NB4 (cell line): ENCODE measurements at regions not wholly inside any gene's neighbourhood (a gene's known extent, or its start where the extent isn't known, plus 50 kb on each side); places are given as distances from the start of the nearest gene placed in this dataset.

ENCODE experiments used
- DNase-seq: peaks from one replicate; pipeline ENCODE4 v3.0.0; 2010; ENCODE audit warnings: low read depth
- H3K4me3 ChIP-seq: one replicate; pipeline ENCODE4 v1.5.1; 2011; ENCODE audit warnings: mild to moderate bottlenecking, low read depth, low read length, moderate library complexity
- MYC ChIP-seq: IDR thresholded peaks from 2 replicates; pipeline ENCODE4 v1.6.1; 2011; ENCODE audit warnings: low read depth, low read length
- POLR2A ChIP-seq: IDR thresholded peaks from 2 replicates; pipeline ENCODE4 v1.6.1; 2011; ENCODE audit warnings: mild to moderate bottlenecking; ENCODE audit not compliant: insufficient read length; ENCODE audit errors: extremely low read depth
- TF ChIP-seq, protein P1 (sequence below): IDR thresholded peaks from 2 replicates; pipeline ENCODE4 v1.6.1; 2011; ENCODE audit warnings: low read depth, low read length
- TF ChIP-seq, protein P2 (sequence below): IDR thresholded peaks from one replicate; pipeline ENCODE4 v1.5.1; 2012; ENCODE audit warnings: low read depth, low read length

DNA sequence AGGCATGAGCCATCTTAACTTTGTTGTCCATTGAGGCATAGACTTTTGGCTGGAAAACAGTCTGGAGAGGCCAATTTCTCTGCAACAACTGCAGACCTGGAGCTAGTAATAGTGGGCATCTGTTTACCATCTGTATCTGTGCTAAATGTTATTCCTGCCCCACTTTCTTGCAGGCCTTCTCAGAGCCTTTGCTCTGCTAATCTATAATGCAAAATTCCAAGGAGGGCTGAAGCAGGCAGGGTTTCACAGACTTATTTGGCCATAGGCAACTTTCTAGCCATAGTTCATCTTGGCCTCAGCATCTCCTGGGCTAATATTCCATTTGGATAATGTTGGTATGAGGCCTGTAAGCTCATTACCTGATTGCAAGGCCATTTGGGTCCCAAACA lies 124.5 kb upstream of the CSF3R start:
- no peak for DNase-seq
- TF ChIP-seq MYC (no peak), POLR2A (no peak)
- TF ChIP-seq, protein P1, sequence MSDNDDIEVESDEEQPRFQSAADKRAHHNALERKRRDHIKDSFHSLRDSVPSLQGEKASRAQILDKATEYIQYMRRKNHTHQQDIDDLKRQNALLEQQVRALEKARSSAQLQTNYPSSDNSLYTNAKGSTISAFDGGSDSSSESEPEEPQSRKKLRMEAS: no peak
- TF ChIP-seq, protein P2, sequence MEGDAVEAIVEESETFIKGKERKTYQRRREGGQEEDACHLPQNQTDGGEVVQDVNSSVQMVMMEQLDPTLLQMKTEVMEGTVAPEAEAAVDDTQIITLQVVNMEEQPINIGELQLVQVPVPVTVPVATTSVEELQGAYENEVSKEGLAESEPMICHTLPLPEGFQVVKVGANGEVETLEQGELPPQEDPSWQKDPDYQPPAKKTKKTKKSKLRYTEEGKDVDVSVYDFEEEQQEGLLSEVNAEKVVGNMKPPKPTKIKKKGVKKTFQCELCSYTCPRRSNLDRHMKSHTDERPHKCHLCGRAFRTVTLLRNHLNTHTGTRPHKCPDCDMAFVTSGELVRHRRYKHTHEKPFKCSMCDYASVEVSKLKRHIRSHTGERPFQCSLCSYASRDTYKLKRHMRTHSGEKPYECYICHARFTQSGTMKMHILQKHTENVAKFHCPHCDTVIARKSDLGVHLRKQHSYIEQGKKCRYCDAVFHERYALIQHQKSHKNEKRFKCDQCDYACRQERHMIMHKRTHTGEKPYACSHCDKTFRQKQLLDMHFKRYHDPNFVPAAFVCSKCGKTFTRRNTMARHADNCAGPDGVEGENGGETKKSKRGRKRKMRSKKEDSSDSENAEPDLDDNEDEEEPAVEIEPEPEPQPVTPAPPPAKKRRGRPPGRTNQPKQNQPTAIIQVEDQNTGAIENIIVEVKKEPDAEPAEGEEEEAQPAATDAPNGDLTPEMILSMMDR: no peak
- H3K4me3 ChIP-seq: no peak overlapping the region

DNA sequence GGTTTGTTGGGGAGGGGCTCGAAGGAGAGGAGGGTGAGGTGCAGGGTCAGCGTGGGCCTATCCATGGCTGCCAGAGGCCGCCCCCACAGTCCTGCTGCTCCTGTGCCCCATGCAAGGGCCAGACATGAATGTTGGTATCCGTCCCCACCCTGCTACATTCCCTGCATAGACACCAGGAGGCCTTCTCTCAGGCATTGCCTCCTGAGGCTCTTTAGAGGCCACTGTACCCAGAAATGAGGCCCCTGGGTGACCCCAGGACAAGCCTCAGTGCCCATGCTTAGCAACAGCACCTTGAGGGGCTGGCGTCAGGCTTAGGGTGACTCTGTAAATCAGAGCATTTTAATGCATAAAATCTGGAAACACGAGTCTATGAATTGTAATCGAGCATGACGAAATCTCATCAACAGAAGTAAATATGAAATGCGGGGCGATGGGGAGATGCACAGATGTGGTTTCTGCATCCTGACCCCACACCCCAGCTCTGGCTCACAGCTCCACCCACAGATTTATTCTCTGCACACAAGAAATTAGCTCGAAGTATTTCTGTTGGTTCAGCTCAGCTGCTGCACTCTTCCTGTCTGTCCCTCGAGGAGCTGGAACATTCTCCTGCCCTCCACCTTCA lies 124.0 kb upstream of the CSF3R start:
- no peak for TF ChIP-seq MYC
- TF ChIP-seq, protein P2: no peak
- TF ChIP-seq, protein P1: no peak
- TF ChIP-seq POLR2A: no peak
- H3K4me3 ChIP-seq: no peak overlapping the region
- no peak for DNase-seq

DNA sequence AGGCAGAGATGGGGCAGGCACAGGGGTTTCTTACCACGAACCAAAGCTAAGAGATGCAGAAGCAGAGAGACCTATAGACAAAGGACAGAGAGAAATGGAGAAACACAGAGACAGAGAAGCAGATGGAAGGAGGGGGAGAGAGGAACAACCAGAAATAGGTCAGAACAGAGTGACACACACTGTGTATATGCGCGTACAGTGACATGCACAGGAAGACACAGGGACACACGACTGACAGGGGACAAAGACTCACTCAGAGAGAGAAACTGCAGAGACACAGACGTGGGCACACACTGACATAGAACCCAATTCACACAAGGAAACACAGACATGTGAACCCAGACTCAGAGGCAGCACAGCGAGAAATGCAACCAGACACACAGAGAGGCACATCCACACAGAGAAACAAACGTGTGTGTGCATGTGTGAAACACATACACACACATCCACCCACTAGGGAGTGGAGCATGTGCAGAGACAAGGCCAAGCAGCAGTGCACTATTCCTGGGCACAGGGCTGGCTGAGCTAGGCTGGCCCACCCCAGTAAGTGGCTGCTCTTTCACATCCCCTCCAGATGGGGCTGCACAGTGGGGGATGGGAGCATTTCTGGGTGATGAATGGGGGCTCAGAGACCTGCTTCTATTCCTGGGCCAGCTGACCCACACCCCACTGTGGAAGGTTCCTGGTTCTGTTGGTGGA lies 123.4 kb upstream of the CSF3R start:
- H3K4me3 ChIP-seq: no peak overlapping the region
- no peak for TF ChIP-seq MYC
- TF ChIP-seq, protein P1: no peak
- TF ChIP-seq POLR2A: no peak
- TF ChIP-seq, protein P2: no peak
- DNase-seq: no peak

DNA sequence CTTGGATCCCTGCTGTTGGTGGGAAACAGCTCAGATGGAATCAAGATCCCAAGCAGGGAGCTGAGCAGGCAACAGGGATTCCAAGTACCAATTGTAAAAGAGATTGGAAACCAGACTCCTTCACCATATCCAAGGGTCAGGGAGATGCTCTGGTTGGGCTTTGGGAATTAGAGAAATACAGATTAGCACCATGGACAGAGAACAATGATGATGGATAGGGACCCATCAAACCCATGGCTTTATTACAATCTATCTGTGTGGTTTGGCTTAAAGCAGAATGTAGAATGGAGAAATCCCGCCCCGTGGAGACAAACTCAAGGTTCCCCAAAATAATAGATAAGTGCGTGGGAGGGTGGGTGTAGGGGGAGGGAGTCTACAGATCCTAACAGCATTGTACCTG lies 120.7 kb upstream of the CSF3R start:
- DNase-seq: no peak
- no peak for TF ChIP-seq MYC
- TF ChIP-seq POLR2A: no peak
- TF ChIP-seq, protein P1: no peak

DNA sequence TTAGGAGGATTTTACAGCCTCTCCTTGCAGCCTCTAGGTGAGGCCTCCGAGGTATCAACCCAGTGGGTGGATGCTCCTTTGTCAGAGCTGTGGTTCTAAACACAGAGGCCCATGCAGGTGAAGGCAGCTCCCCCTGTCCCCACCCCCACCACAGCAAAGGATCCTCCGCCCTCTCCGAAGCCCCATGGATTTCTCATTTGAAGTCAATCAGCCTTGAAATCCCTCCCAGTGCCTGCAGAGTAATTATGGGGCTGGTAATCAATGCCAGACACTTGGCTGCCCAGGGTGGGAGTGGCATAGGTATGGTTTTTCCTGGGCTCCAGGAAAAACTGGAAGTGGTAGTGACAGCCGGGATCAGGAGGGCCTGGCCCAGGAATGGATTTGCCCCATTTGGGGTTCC lies 119.5 kb upstream of the CSF3R start:
- TF ChIP-seq POLR2A (no peak), MYC (no peak)
- TF ChIP-seq, protein P1: no peak
- TF ChIP-seq, protein P2: no peak
- DNase-seq: no peak
- H3K4me3 ChIP-seq: no peak overlapping the region

More for the DNA sequence above, 120.7 kb upstream of the CSF3R start:
- no peak overlapping the region for H3K4me3 ChIP-seq

DNA sequence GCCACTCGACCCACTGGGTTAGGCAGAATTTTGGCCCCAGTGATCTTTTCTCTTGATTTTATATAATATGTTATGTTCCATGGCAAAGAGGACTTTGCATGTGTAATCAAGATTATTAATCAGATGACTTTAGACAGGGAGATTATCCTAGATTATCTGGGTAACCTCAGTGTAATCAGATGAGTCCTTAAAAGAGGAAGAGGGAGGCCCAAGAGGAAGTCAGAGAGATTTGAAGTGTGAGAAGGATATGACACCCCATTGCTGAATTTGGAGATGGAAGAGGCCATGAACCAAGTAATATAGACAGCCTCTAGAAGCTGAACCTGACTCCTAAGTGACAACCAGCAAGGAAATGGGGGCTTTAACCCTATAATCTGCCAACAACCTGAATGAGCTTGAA lies 117.1 kb upstream of the CSF3R start:
- TF ChIP-seq POLR2A: no peak
- TF ChIP-seq, protein P2: no peak
- no peak for TF ChIP-seq MYC
- TF ChIP-seq, protein P1: no peak
- no peak for DNase-seq
- H3K4me3 ChIP-seq: no peak overlapping the region
